NCI-H2081 (cell line): ENCODE measurements at regions not wholly inside any gene's neighbourhood (a gene's known extent, or its start where the extent isn't known, plus 50 kb on each side); places are given as distances from the start of the nearest gene placed in this dataset.
A peak's percentile ranks its signal among the peaks of the same experiment; 100 is the strongest.

Experiments used
- DNase-seq, 2 experiments: peaks; one replicate each; lab custom pipeline; 2025; lab: John Stamatoyannopoulos, UW

DNA sequence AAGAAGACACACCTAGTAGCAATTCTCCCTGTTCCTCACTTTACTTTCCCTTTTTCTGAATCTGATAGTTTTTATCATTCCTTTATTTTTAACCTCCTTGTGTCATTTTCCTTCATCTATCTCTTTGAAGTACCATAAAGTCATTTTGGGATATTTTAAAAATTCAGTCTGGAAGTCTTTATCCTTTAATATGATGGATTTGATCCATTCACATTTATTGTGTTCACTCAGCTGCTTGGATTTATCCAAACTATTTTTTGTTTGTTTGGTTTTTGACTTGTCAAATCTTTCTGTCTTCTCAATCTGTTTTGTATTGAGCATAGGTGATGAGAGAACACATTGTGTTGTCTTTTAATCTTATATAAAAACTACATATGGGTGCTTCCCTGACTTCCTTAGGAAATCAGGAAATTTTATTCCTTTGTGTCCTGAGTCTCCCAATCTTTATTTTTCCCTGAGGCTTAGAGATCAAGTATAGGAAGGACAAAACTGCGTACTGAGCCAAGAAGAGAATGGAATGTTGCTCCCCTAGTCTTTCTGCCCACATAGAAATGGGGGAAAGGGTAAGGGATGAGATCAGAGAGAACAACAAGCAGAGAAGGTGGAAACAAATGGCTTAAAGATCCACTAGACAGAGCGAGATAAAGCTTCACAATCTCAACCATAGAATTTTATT is 132.7 kb upstream of the HABP2 start:
- no peak for DNase-seq

DNA sequence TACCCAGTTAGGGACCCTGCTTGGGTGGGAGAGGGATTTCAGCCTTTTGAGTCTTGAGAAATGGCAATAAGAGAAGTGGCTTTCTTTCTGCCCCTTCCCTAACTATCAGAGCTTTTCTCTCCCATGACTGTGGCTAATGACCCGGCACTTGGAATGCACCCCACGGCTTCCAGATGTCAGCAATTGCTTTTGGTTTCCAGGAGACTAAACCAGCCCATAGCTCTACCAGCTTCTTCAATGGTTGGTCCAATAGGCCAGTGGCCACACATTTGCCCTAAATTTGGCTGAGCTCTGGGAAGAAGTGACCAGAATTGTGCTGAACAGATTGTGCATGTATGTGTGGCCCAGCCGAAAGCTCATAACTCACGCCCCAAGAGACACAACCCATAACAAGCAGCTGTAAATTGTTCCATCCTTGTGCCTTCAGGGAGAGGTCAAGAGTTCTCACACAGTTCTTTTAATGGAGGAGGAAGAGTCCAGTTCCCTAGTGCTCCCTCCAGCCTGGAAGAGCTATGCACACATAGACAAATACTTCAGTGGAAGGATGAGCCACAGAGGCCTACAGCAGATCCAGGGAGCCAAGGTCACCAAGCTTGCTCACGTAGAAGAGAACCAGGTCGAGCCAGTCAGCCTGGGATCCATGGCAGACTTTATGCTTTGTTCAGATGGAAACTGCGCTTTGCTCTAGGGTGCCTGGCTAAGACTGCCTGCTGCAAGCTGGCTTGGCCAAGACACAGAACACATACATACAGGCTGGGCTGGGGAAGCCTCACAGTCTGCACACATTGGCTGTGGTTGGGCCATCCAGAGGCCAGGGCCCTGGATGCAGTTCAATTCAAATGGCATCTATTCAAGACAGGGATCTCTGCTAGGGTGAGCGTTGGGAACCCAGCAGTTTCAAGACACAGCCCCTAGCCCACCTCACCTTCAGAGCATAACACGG is 131.8 kb upstream of the HABP2 start:
- DNase-seq, result no peak

DNA sequence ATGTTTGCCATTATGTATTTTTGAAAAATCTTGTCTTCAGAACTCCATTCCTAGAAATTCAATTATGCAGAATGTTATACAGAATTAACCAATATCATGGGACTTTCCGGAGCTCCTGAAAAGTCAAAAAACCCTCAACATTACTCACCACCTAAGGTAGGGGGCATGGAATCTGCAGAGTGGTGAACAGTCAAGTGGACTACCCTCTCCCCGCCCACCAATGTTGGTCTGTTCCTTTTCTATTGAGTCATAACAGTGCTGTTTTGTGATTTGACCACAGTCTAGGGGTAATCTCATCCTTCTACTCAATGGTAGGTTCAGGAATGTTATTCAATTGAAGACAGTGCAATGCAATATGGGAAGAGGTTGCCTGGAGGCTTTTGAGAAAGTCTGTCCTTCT is 130.5 kb upstream of the HABP2 start:
- DNase-seq, result no peak

DNA sequence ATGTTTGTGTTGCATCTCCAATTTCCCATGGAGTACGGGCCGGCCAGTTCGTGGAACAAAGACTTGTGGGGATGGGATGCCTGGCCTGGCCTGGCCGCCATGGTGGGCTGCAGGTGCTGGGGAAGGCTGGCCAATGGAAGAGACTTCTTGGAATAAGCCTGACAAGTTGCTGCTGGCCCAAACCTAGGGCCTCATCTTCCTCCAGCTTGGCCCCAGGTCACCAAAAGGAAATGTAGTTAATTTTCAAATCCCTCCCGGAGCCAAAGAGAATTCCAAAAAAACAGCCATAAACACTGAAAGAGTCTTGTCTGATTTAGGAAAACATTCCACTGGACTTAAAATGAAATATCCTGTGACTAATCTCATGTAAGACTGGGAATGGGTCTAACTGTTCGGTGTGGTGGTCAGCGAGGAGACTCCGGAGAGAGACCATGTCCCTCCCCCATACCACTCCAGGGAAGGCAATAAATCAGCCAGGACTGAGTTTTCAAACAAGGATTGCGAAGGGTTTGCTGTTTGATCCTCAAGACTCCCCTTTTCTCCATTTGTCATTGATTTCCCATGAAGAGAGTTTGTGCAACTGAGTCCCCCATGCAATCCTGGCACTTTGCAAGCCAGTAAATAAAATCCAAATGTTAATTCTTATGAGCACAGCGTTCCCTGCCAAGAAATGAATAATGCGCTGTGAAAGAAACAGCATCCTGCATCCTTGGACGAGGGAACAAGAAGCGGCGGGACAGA is 128.7 kb upstream of the HABP2 start:
- no peak for DNase-seq

DNA sequence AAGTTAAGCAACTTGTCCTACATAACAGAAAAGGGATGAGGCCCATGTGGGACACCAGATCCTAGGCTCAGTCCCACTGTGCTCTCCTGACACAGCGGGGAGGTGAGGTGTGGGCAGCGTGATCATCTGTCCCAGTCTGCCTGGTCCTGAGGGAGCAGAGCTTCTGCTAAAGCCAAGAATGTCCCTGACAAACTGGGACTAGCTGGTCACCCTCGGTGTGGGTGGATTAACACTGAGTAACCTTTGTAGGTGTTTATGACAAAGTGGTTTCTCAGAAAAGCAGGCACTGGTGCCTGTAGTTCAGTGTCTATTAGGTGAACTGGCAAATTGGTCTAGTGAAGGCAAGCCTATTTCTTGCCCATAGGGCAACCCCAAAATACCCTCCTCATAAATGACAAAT is 127.8 kb upstream of the HABP2 start:
- DNase-seq, result no peak

DNA sequence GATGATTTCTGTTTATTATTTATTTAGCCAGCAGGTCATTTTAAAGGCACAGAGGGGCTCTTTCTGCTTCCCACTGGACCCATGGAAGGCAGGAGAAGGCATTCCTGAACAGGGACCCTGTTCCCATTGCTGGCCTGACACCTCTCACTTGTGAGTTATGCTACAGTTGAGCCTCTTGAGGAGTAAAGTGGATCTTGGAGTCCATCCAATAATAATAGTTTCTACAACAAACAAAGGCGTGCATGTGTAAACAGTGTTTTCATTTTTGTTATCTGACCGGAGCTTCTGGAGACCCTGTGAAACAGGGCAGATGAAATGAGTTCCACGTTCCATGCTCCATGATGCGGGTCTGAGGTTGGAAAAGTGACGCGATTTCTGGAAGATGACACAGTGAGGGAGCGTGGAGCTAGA is 127.3 kb upstream of the HABP2 start:
- peak in 1 of 2 experiments; percentile 7 for DNase-seq

DNA sequence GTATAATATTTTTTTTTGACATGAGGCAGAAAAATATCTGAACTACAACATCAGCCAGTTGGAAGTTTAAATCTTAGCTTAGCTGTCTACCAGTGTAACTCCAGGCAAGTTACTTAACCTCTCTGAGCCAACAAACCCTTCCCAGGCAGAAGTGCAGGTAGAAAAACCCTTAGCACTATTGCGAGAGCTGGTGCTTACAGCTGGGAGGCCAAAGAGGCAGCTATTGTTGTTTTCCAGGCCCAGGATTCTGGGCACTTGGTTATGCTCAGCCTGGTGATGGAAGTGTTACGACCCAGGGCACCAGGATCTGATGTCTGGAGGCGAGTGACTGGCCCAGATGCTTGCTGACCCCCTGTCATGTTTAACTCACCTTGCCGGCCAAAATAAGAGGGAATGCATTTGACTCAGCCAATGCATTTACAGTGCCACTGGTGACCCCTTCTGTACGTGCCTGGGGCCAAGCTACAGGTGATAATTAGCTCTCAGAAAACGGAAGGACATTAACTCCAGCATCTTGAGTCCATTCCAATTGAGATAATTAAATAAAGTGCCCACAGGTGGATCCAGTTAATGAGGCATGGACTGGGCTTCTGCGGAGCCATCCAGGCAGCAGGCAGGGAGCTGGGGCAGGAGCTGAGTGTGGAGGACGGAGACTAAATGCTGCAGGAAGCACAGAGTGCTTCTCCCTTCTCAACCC is 126.5 kb upstream of the HABP2 start:
- DNase-seq, result no peak

DNA sequence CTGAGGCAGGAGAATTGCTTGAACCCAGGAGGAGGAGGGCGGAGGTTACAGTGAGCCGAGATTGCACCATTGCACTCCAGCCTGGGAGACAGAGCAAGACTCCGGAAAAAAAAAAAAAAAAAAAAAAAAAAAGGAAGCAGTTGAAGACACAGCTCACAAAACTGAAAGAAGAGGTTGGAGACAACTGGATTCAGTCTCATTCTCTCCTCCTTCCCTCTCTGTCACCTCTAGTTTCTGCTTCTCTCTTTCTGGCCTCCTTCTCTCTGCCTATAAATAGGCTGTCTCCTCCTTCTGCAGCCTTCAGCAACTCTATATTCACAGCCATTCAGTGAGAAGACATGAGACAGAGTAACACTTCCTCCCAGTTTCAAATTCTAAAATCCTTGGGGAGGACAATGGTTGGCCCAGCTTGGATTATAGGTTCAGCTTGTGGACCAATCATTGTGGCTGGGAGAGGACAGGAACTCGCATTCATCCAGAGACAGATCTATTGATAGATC is 125.6 kb upstream of the HABP2 start:
- no peak for DNase-seq

DNA sequence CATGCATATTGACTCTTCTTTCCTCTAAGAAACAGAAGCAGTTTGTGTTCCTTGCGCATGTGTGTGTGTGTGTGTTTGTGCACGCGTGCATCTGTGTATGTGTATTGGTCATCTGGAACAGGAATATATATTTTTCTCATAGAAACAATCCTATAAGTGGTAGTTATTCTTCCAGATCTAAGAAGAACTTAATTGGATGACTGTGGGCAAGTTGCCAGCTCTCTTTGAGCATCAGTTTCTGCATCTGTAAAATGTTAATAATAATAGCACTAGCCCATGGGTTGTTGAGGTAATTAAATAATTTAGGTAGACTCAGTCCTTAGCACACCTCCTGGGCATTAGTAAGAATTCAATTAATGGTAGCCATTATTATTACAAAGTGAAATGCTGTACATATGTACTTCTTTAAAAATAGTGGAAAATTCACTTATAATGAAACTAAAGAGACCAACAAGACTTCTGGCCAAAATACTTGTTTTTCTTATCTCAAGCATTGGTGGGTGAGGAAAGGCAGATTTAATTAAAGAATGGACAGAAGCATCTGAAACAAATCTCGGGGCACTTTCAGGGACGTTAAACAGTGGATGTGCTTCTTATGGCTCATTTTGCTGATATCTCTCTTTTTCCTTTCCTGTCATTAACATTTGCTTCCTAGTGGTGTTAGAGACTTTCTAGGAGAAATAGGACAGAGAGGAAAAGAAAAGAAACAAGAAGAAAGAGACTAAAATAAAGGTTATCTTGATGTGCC is 124.9 kb upstream of the HABP2 start:
- DNase-seq, result no peak

DNA sequence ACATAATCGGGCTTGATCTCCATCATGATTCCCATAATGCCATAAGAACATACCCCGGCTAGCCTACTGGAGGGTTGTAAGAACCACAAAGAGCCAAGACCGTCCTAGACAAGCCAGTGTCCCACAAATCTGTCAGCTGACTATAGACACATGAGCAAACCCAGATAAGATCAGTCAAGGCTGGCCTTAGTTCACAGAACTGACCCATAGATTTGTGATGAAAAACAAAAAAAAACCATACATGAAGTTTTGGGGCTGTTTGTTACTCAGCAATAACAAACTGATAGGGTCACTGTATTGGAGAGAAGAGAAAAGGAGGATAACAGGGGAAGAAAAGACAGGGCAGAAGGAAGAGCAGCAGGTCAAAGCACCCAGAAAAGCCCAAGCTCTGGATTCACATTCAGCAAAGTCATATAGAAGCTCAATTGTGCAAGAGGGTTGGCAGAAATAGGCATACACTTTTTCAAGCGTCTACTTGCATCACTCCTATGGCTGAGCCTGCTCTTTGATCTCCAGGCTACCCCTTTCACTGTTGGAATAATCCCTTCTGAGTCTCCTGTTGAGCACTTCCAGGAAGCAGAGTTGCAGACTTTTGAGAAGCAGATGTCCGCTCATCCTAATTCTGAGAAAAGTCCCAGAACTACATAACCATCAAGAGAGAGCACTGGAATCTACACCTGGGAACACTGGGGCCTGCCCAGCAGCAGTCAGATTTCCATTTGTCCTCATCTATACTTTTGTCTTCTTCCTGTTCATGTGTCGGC is 122.0 kb upstream of the HABP2 start:
- no peak for DNase-seq

DNA sequence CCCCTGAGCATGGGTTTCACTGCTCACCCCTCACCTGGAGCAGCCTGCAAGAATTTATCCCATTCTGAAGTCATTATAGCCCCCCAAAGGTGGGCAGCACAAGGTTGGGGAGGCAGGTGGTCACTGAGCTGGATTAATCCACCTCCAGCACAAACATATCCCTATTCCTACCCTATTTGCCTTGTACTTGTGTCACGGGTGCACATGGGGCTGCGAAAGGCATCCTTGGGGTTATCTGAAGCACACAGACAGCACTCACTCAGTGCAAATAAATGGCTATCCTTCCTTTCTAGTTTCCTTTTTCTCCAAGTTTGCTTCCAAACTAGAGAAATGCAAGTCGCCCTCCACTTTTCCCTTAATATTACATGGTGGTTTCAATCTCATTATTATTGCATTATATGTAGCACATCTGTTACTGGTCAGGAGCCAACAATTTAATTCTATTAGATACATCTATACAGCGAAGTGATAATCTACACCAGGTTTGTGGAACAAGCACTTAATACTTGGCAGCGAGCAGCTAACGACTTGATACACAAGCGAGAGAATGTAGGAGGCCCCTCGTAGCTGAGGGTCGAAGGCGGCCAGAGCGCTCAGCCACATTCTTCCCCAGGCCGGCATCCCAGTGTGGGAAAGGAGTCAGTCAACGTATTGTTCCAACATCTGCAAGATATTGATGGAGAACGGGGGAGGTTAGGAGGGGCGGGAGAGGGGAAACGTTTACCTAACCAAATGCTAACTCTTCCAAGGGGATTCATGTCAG is 121.3 kb upstream of the HABP2 start:
- DNase-seq, result no peak

DNA sequence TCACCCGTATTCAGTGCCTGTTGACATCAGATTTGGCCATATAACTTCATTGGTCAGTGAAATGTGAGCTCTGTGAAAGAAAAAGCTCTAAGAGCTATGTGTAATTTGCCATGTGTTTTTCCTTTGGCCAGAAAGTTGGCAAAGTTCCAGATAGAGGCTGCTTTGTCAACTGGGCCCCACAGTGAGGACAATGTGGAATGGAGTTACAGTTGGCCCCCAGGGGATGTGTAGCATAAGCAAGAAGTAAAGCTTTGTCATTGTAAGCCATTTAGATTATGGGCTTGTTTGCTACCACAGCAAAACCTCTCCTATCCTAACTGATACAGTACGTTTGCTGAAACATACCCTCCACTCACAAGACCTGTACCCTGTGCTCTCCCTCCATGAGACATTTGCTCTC is 119.1 kb upstream of the HABP2 start:
- peak in 1 of 2 experiments; percentile 4 for DNase-seq

DNA sequence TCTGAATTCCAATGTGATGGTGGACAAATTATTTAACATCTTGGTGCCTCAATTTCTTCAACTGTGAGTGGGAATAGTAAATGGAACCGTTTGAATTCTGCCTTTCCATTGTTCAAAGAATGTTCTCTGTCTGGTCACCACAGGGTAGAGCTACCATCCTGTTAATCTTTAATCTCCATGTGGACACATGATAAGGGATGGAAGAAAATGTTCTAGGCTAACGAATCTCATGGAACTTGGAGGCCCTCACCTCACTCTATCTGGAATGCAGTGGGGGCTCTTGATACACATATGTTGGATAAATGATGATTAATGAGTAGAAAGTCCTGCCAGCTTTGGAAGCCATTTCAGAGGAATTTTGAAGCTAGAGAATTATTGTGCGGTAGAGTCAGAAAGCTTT is 118.5 kb upstream of the HABP2 start:
- no peak for DNase-seq

DNA sequence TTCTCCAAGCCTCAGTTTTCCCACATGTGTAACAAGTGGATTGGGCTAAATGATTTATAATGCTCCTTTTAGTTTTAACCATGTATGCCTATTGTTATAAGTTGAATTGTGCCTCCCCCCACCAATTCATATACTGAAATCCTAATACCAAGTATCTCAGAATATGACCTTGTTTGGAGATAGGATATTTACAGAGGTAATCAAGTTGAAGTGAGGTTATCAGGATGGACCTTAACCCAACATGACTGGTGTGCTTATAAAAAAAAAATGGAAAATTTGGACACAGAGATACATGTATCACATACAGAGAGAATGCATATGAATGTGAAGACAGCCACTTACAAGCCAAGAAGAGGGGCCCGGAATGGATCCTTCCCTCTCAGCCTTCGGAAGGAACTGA is 117.9 kb upstream of the HABP2 start:
- DNase-seq, result no peak

DNA sequence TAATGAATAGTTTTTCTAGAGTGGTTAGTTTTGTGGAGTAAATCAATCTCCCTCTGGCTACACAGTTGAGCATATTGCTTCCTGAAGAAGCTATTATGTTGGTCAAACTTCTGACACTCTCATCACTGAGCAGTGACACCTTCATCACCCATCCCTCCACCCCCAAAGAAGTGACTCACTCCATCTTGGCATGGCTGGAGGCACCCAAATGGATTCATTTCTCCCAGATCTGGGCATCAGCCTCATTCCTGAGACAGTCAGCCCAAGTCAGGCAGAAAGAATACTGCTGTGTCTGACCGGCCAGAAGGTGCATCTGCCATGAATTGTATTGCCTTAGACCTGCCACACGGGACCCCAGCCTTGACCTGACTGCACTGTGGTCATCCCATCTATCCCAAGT is 117.0 kb upstream of the HABP2 start:
- no peak for DNase-seq

DNA sequence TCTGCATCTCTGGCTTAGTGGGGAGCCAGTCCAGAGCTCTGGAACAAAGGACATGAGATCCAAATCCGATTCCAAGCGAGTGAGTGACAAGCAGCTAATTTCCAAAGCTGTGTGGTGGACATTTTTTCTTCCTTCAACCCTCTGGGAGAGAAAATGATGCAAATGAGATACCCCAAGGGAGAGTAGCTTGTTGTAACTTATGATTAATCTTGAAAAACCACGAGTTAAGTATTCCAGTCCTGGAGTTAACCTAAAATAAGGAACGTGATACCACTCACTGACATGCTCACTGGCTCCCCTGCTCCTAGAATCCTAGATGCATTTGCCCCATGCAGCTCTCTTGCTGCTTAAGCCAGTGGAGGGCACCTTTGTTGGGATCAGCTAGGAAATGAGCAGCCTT is 116.0 kb upstream of the HABP2 start:
- DNase-seq, result no peak

DNA sequence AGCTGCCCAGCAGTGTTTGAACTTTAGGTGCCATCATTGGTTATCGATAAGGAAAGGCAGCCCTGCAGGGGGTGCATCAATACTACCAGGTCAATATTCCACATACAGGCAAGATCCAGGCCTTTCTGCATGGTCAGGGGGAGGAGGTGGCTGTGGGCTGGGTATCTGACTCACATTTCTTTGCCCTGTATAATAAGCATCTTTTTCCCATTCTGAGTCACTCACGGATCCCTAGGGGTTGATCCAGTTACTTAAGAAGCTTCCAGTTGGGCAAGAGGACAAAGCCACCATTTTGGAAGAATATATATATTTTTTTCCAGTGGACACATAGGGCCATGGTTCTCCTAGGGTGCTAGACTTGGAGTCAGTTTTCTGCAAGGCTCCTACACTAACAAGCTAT is 114.2 kb upstream of the HABP2 start:
- DNase-seq, result no peak

DNA sequence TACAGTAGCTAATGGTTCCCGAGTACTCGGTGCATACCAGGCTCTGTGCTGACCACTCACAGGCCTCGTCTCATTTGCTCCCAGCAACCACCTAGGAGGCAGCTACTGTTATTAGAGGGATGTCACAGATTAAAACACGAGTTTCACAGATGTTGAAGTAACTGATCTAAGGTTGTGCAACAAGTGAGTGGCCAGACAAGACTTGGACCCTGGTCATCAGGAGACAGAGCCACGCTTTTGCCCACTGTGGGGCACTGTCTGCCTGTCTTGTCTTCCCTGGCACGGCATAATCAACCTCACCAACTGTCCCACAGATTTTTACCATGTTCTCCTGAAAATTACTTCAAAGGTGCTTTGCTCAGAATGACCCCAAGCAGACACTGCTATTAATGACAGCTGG is 111.6 kb upstream of the HABP2 start:
- no peak for DNase-seq

DNA sequence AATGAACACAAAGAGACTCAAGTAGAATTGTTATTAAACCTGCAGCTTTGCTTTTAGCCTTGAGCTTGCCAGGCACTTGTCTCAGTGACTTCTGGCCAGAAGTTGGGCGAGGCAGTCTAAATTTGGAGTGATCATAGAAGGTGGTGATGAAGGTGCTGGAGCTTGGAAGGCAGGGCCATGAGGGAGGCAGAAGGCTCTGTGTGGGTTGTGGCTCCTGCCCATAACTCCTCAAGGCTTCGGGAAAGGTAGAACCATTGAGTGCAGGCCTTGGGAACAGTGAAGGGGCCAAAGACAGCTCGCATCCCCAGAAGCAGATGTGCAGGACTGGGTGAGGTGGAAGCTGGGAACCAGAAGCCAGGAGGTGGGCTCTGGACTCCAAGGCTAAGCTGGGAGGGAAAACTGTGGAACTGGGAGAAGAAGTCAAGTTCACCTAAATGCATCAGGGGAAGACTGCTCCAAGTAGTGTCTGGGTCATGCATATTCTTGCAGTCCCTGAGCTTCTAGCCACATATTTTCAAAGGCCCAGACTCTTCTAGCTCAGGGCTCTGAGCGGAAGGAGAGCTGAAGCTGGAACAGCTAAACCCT is 111.1 kb upstream of the HABP2 start:
- no peak for DNase-seq
